DND-41 (cell line): ENCODE measurements at regions not wholly inside any gene's neighbourhood (a gene's known extent, or its start where the extent isn't known, plus 50 kb on each side); places are given as distances from the start of the nearest gene placed in this dataset.
A peak's percentile ranks its signal among the peaks of the same experiment; 100 is the strongest.
"Not testable (repeated sequence)": the region's sequence is repeated elsewhere in the genome, so short reads cannot be mapped to it uniquely, and the experiment has no call there.

Experiments
- ATAC-seq: fragments of 200-7000 bp; cut with Tn5 transposase; 3 replicates; pipeline ENCODE4 v1.9.1; 2021; ENCODE audit warnings: low read depth; ENCODE audit not compliant: insufficient read depth
- DNase-seq: peaks from one replicate; pipeline ENCODE4 v3.0.0-alpha.2; 2020
- H2AFZ ChIP-seq: 2 replicates; pipeline ENCODE4 v1.6.0; 2012; ENCODE audit warnings: low read depth, low read length
- H3K27ac ChIP-seq: 2 replicates; pipeline ENCODE4 v1.5.1; 2012; ENCODE audit warnings: low read length, inconsistent platforms
- H3K27me3 ChIP-seq: fragments of 200-600 bp; sonication (generic); 2 replicates; pipeline ENCODE4 v1.6.0; 2012; ENCODE audit warnings: low read length, mild to moderate bottlenecking, inconsistent platforms; ENCODE audit not compliant: insufficient read depth, poor library complexity
- H3K36me3 ChIP-seq: 2 replicates; pipeline ENCODE4 v1.5.1; 2012; ENCODE audit warnings: low read length, inconsistent platforms; ENCODE audit not compliant: insufficient read depth
- H3K4me1 ChIP-seq: 2 replicates; pipeline ENCODE4 v1.5.1; 2012; ENCODE audit warnings: mild to moderate bottlenecking, low read length; ENCODE audit not compliant: insufficient read depth
- H3K4me2 ChIP-seq: 2 replicates; pipeline ENCODE4 v1.6.0; 2012; ENCODE audit warnings: mild to moderate bottlenecking, moderate library complexity, low read length, inconsistent platforms; ENCODE audit not compliant: insufficient read depth
- H3K4me3 ChIP-seq, 2 experiments: fragments of 200-600 bp in 1 of 2; shearing (Covaris generic) in 1 of 2; 2 replicates each; pipeline ENCODE4 v1.5.1; 2012 to 2016; ENCODE audit warnings: inconsistent platforms in 2 of 2, low read length in 2 of 2, mild to moderate bottlenecking in 2 of 2, low read depth in 1 of 2, moderate library complexity in 1 of 2
- H3K79me2 ChIP-seq: 2 replicates; pipeline ENCODE4 v1.6.0; 2012; ENCODE audit warnings: low read length, inconsistent platforms; ENCODE audit not compliant: insufficient read depth
- H3K9ac ChIP-seq: 2 replicates; pipeline ENCODE4 v1.6.0; 2012; ENCODE audit warnings: low read depth, mild to moderate bottlenecking, inconsistent platforms, low read length, moderate library complexity
- H3K9me3 ChIP-seq: 2 replicates; pipeline ENCODE4 v1.5.1; 2012; ENCODE audit warnings: low read length, moderate library complexity, mild to moderate bottlenecking, inconsistent platforms; ENCODE audit not compliant: insufficient read depth, severe bottlenecking
- H4K20me1 ChIP-seq: 2 replicates; pipeline ENCODE4 v1.6.0; 2012; ENCODE audit warnings: low read length; ENCODE audit not compliant: insufficient read depth
- EZH2 ChIP-seq: IDR thresholded peaks from 3 replicates; pipeline ENCODE4 v1.6.1; 2012; ENCODE audit warnings: borderline replicate concordance, low read depth, mild to moderate bottlenecking, moderate library complexity, low read length, inconsistent platforms; ENCODE audit not compliant: severe bottlenecking
- TF ChIP-seq, protein P1 (sequence below): IDR thresholded peaks from 2 replicates; pipeline ENCODE4 v1.5.1; 2012; ENCODE audit warnings: borderline replicate concordance, low read length, moderate library complexity, mild to moderate bottlenecking; ENCODE audit not compliant: poor library complexity, severe bottlenecking; ENCODE audit errors: extremely low read depth

DNA sequence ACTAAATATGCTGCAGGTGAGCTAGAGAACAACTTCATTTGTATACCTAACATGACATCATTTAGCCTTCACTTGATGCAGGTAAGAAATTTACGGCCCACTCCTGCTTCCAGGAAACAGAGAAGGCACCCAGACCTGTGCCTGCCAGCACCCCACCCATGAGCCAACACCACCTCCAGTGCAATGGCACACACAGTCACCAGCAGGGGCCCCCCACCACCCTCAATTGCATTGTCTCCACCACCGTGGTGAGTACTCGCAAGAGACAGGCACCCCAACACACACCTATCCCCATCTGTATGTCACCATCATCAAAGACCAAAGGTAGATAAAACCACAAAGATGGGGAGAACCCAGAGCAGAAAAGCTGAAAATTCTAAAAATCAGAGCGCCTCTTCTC, 107.6 kb downstream of the KLHL28 start:
- no peak for ATAC-seq
- no peak for DNase-seq
- Histone ChIP-seq H3K27me3 (no peaks in the 10 kb centered on the region), H4K20me1 (no peaks in the 10 kb centered on the region), H3K79me2 (no peaks in the 10 kb centered on the region), H3K9ac (no peak overlapping the region), H3K27ac (no peak overlapping the region), H3K4me3 (no peak overlapping the region), H2AFZ (no peak overlapping the region), H3K4me2 (no peak overlapping the region), H3K9me3 (no peaks in the 10 kb centered on the region), H3K4me1 (no peaks in the 10 kb centered on the region), H3K36me3 (no peaks in the 10 kb centered on the region)
- TF ChIP-seq, protein P1, sequence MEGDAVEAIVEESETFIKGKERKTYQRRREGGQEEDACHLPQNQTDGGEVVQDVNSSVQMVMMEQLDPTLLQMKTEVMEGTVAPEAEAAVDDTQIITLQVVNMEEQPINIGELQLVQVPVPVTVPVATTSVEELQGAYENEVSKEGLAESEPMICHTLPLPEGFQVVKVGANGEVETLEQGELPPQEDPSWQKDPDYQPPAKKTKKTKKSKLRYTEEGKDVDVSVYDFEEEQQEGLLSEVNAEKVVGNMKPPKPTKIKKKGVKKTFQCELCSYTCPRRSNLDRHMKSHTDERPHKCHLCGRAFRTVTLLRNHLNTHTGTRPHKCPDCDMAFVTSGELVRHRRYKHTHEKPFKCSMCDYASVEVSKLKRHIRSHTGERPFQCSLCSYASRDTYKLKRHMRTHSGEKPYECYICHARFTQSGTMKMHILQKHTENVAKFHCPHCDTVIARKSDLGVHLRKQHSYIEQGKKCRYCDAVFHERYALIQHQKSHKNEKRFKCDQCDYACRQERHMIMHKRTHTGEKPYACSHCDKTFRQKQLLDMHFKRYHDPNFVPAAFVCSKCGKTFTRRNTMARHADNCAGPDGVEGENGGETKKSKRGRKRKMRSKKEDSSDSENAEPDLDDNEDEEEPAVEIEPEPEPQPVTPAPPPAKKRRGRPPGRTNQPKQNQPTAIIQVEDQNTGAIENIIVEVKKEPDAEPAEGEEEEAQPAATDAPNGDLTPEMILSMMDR: no peak

DNA sequence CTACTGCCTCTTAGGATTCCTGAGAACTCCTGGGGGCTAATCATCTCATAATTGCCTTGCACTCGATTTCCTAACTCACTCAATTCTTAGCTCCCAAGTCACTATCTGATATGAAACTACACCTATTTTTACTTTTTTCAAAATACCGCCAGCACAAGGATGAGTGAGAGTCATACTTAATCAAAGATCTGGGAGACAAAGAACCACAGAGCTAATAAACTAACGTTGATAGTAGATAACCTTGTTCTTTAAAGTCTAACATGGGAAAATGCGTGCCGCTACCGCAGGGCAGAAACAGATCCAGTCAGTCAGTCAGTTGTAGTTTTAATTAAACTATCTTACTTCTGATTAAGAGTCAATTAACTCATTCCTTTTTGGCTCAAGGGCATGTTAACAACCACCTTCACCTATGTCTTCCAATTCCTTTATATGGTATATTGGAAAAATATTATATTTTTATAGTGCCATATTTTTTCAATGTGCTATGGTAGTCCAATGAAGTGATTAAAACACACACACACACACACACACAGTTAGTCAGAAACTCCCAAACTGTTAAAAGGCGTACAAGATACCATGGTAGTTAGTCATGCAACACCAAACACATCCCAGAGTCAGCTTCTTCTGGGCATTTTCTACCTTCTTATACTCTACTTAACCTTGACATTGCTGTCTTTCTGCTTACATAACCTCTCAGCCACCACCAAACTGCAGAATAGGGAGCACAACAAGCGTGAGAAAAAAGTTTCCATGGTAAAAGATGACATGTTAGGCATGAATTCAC, 114.0 kb downstream of the KLHL28 start:
- no peak for ATAC-seq

GRCh38 chr14:44846232-44846824, 115.4 kb downstream of the KLHL28 start:
- TF ChIP-seq EZH2: no peak
- TF ChIP-seq, protein P1: peak; percentile 87
- no peak overlapping the region for H3K27ac ChIP-seq
- no peaks in the 10 kb centered on the region for H3K36me3 ChIP-seq
- H3K9me3 ChIP-seq: no peaks in the 10 kb centered on the region
- DNase-seq: peak; percentile 12
- H2AFZ ChIP-seq: no peak overlapping the region
- no peaks in the 10 kb centered on the region for H3K79me2 ChIP-seq
- peak; percentile 75 for ATAC-seq
- H3K4me2 ChIP-seq: no peak overlapping the region
- no peak overlapping the region for H3K4me3 ChIP-seq
- no peaks in the 10 kb centered on the region for H3K4me1 ChIP-seq
- H4K20me1 ChIP-seq: no peaks in the 10 kb centered on the region
- H3K9ac ChIP-seq: no peak overlapping the region
- H3K27me3 ChIP-seq: no peaks in the 10 kb centered on the region

More for the DNA sequence above, 114.0 kb downstream of the KLHL28 start:
- TF ChIP-seq EZH2: no peak
- TF ChIP-seq, protein P1: no peak
- Histone ChIP-seq H3K4me3 (no peak overlapping the region), H3K4me2 (no peak overlapping the region), H3K9me3 (no peaks in the 10 kb centered on the region), H3K4me1 (no peaks in the 10 kb centered on the region), H3K27me3 (no peaks in the 10 kb centered on the region), H4K20me1 (no peaks in the 10 kb centered on the region), H3K36me3 (no peaks in the 10 kb centered on the region), H3K27ac (no peak overlapping the region), H3K79me2 (no peaks in the 10 kb centered on the region), H3K9ac (no peak overlapping the region), H2AFZ (no peak overlapping the region)
- no peak for DNase-seq

GRCh38 chr14:44835928-44836327, 125.8 kb downstream of the KLHL28 start:
- not testable (repeated sequence) for H3K4me3 ChIP-seq, H3K27me3 ChIP-seq, H4K20me1 ChIP-seq, H3K9ac ChIP-seq, H3K79me2 ChIP-seq, H3K4me1 ChIP-seq, H3K36me3 ChIP-seq, H2AFZ ChIP-seq, DNase-seq, H3K9me3 ChIP-seq, H3K4me2 ChIP-seq, ATAC-seq, H3K27ac ChIP-seq
